DND-41 (cell line): ENCODE measurements at regions not wholly inside any gene's neighbourhood (a gene's known extent, or its start where the extent isn't known, plus 50 kb on each side); places are given as distances from the start of the nearest gene placed in this dataset.

Experiments used
- ATAC-seq: fragments of 200-7000 bp; cut with Tn5 transposase; 3 replicates; pipeline ENCODE4 v1.9.1; 2021; ENCODE audit warnings: low read depth; ENCODE audit not compliant: insufficient read depth
- DNase-seq: peaks from one replicate; pipeline ENCODE4 v3.0.0-alpha.2; 2020
- H2AFZ ChIP-seq: 2 replicates; pipeline ENCODE4 v1.6.0; 2012; ENCODE audit warnings: low read depth, low read length
- H3K27ac ChIP-seq: 2 replicates; pipeline ENCODE4 v1.5.1; 2012; ENCODE audit warnings: low read length, inconsistent platforms
- H3K27me3 ChIP-seq: fragments of 200-600 bp; sonication (generic); 2 replicates; pipeline ENCODE4 v1.6.0; 2012; ENCODE audit warnings: low read length, mild to moderate bottlenecking, inconsistent platforms; ENCODE audit not compliant: insufficient read depth, poor library complexity
- H3K36me3 ChIP-seq: 2 replicates; pipeline ENCODE4 v1.5.1; 2012; ENCODE audit warnings: low read length, inconsistent platforms; ENCODE audit not compliant: insufficient read depth
- H3K4me1 ChIP-seq: 2 replicates; pipeline ENCODE4 v1.5.1; 2012; ENCODE audit warnings: mild to moderate bottlenecking, low read length; ENCODE audit not compliant: insufficient read depth
- H3K4me2 ChIP-seq: 2 replicates; pipeline ENCODE4 v1.6.0; 2012; ENCODE audit warnings: mild to moderate bottlenecking, moderate library complexity, low read length, inconsistent platforms; ENCODE audit not compliant: insufficient read depth
- H3K4me3 ChIP-seq, 2 experiments: fragments of 200-600 bp in 1 of 2; shearing (Covaris generic) in 1 of 2; 2 replicates each; pipeline ENCODE4 v1.5.1; 2012 to 2016; ENCODE audit warnings: inconsistent platforms in 2 of 2, low read length in 2 of 2, mild to moderate bottlenecking in 2 of 2, low read depth in 1 of 2, moderate library complexity in 1 of 2
- H3K79me2 ChIP-seq: 2 replicates; pipeline ENCODE4 v1.6.0; 2012; ENCODE audit warnings: low read length, inconsistent platforms; ENCODE audit not compliant: insufficient read depth
- H3K9ac ChIP-seq: 2 replicates; pipeline ENCODE4 v1.6.0; 2012; ENCODE audit warnings: low read depth, mild to moderate bottlenecking, inconsistent platforms, low read length, moderate library complexity
- H3K9me3 ChIP-seq: 2 replicates; pipeline ENCODE4 v1.5.1; 2012; ENCODE audit warnings: low read length, moderate library complexity, mild to moderate bottlenecking, inconsistent platforms; ENCODE audit not compliant: insufficient read depth, severe bottlenecking
- H4K20me1 ChIP-seq: 2 replicates; pipeline ENCODE4 v1.6.0; 2012; ENCODE audit warnings: low read length; ENCODE audit not compliant: insufficient read depth
- CTCF ChIP-seq: IDR thresholded peaks from 2 replicates; pipeline ENCODE4 v1.5.1; 2012; ENCODE audit warnings: borderline replicate concordance, low read length, moderate library complexity, mild to moderate bottlenecking; ENCODE audit not compliant: poor library complexity, severe bottlenecking; ENCODE audit errors: extremely low read depth
- EZH2 ChIP-seq: IDR thresholded peaks from 3 replicates; pipeline ENCODE4 v1.6.1; 2012; ENCODE audit warnings: borderline replicate concordance, low read depth, mild to moderate bottlenecking, moderate library complexity, low read length, inconsistent platforms; ENCODE audit not compliant: severe bottlenecking

GRCh38 chr22:49569286-49570031 lies 258.2 kb downstream of the BRD1 start:
- no peak overlapping the region for H3K4me3 ChIP-seq
- no peaks in the 10 kb centered on the region for H3K36me3 ChIP-seq
- no peaks in the 10 kb centered on the region for H3K9me3 ChIP-seq
- H3K79me2 ChIP-seq = no peaks in the 10 kb centered on the region
- no peak overlapping the region for H3K27ac ChIP-seq
- ATAC-seq (no peak), DNase-seq (no peak)
- H3K27me3 ChIP-seq = no peaks in the 10 kb centered on the region
- no peak overlapping the region for H3K4me2 ChIP-seq
- no peak overlapping the region for H3K9ac ChIP-seq
- H4K20me1 ChIP-seq = no peaks in the 10 kb centered on the region
- no peak for TF ChIP-seq EZH2
- no peak for TF ChIP-seq CTCF
- H3K4me1 ChIP-seq = no peaks in the 10 kb centered on the region
- H2AFZ ChIP-seq = no peak overlapping the region

DNA sequence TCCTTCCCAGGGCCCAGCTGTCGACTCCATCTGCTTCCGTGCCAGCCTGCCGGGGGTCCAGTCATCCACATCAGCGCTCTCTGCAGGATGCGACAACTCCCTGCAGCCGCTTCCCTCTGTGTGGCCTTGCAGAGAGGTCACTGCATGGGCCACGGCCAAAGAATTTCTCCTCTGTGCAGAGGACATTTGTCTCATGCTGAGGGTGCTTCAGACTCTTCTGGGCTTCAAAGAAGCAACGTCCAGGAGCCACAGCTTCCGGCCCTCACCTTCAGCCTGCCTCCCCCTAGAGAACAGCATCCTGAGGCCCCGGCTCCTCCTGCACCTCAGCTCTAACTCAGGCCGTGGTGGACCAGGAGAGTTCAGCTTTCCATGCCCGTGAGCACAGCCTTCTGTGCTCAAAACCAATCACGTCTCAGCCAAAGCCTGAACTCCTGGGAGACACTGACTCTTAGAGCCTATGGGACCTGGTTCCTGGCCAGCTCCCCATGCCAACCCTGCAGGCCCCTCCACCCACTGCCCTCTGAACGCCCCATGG lies 258.9 kb downstream of the BRD1 start:
- DNase-seq (no peak), ATAC-seq (no peak)
- no peaks in the 10 kb centered on the region for H3K79me2 ChIP-seq
- H3K4me1 ChIP-seq = no peaks in the 10 kb centered on the region
- no peak for TF ChIP-seq CTCF
- no peak for TF ChIP-seq EZH2
- no peak overlapping the region for H3K4me3 ChIP-seq
- no peaks in the 10 kb centered on the region for H3K9me3 ChIP-seq
- H3K36me3 ChIP-seq = no peaks in the 10 kb centered on the region
- no peak overlapping the region for H2AFZ ChIP-seq
- H3K9ac ChIP-seq = no peak overlapping the region
- no peak overlapping the region for H3K27ac ChIP-seq
- no peaks in the 10 kb centered on the region for H3K27me3 ChIP-seq
- H4K20me1 ChIP-seq = no peaks in the 10 kb centered on the region
- H3K4me2 ChIP-seq = no peak overlapping the region

- no peaks in the 10 kb centered on the region for H4K20me1 ChIP-seq
- H3K27ac ChIP-seq = no peak overlapping the region
- H3K9ac ChIP-seq = no peak overlapping the region
- no peak overlapping the region for H2AFZ ChIP-seq
- H3K4me3 ChIP-seq = no peak overlapping the region
- no peak overlapping the region for H3K4me2 ChIP-seq
- TF ChIP-seq EZH2 (no peak), CTCF (no peak)
- no peaks in the 10 kb centered on the region for H3K27me3 ChIP-seq
- H3K79me2 ChIP-seq = no peaks in the 10 kb centered on the region
- no peaks in the 10 kb centered on the region for H3K4me1 ChIP-seq
- no peaks in the 10 kb centered on the region for H3K36me3 ChIP-seq
- H3K9me3 ChIP-seq = no peaks in the 10 kb centered on the region
- ATAC-seq = no peak
- no peak for DNase-seq
These were observed 259.5 kb downstream of the BRD1 start for GRCh38 chr22:49567899-49568750.
